Fibroblast of the aortic adventitia (primary cell): ENCODE measurements at regions not wholly inside any gene's neighbourhood (a gene's known extent, or its start where the extent isn't known, plus 50 kb on each side); places are given as distances from the start of the nearest gene placed in this dataset.

Experiments used
- DNase-seq: peaks from one replicate; pipeline ENCODE4 v3.0.0-alpha.2; 2010; ENCODE audit warnings: low read depth
- H3K4me3 ChIP-seq: 2 replicates; pipeline ENCODE4 v1.5.1; 2011; ENCODE audit warnings: low read depth, mild to moderate bottlenecking, control low read depth, low read length, moderate library complexity
- TF ChIP-seq, protein P1 (sequence below): IDR thresholded peaks from 2 replicates; pipeline ENCODE4 v1.5.1; 2011; ENCODE audit warnings: mild to moderate bottlenecking, low read length, control low read depth, inconsistent platforms; ENCODE audit not compliant: insufficient read depth

DNA sequence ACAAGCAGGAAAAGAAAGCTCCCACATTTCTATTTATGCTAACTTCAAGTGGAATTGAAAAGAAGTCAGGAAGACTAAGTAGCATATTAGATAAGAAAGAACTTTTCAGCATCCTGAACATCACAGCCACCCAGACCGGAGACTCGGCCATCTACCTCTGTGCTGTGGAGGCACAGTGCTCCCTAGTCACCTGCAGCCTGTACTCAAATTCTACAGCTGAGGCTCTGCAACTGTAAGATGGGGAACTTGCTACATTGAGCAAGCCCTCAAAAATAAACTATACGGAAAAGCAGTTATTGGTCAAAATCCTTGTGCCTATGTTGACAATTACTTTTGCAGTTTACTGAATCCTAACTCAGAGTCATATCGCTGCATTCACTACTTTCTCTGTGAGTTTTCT is 361.9 kb downstream of the DAD1 start:
- no peak overlapping the region for H3K4me3 ChIP-seq
- DNase-seq, result no peak
- TF ChIP-seq, protein P1, sequence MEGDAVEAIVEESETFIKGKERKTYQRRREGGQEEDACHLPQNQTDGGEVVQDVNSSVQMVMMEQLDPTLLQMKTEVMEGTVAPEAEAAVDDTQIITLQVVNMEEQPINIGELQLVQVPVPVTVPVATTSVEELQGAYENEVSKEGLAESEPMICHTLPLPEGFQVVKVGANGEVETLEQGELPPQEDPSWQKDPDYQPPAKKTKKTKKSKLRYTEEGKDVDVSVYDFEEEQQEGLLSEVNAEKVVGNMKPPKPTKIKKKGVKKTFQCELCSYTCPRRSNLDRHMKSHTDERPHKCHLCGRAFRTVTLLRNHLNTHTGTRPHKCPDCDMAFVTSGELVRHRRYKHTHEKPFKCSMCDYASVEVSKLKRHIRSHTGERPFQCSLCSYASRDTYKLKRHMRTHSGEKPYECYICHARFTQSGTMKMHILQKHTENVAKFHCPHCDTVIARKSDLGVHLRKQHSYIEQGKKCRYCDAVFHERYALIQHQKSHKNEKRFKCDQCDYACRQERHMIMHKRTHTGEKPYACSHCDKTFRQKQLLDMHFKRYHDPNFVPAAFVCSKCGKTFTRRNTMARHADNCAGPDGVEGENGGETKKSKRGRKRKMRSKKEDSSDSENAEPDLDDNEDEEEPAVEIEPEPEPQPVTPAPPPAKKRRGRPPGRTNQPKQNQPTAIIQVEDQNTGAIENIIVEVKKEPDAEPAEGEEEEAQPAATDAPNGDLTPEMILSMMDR, result no peak

DNA sequence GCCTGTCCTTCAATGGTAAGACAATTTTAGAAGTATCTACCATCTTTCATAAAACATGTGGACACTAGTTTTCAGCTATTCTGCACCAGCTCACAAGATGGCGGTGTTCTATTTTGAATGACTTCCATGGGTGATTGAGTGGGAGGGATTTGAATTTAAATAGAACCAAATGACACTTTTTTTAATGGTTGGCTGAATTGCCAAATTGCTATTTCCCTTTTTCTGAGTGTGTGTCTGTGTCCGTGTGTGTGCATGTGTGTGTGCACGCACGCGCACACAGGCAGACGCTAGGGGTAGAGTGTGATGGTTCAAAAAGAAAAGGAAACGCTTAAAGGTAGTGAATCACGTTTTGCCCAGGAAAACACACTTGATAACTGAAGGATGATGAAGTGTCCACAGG is 362.6 kb downstream of the DAD1 start:
- DNase-seq, result no peak
- TF ChIP-seq, protein P1, result no peak
- no peak overlapping the region for H3K4me3 ChIP-seq

DNA sequence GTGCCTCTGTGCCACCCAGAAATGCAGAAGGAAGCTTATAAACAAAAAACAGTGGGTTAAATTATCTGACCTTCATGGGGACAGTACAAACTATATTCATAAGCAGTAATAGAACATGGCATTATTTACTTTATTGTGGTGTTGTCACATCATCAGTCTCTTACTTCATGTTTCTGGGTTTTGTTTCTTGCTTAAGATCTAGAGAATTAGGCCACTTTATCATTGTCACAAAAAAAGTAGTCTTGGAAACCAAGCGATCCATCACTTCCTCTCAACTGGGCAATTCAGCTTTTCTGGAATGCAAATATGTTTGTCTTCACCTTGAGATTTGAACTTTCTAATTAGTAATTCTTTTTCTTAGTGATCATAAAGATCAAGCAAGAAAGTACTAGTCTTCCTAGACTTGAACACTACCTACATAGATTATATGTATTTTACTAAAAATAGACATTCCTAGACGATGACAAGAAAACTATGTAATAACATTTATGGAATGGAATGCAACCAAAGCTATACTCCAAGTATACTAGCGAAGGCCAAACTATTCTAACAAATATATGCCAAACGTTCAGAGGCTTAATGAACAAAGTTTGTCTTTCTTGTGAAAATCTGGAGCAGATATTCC is 363.4 kb downstream of the DAD1 start:
- H3K4me3 ChIP-seq, result no peak overlapping the region
- DNase-seq, result peak; percentile 45
- TF ChIP-seq, protein P1, result no peak

DNA sequence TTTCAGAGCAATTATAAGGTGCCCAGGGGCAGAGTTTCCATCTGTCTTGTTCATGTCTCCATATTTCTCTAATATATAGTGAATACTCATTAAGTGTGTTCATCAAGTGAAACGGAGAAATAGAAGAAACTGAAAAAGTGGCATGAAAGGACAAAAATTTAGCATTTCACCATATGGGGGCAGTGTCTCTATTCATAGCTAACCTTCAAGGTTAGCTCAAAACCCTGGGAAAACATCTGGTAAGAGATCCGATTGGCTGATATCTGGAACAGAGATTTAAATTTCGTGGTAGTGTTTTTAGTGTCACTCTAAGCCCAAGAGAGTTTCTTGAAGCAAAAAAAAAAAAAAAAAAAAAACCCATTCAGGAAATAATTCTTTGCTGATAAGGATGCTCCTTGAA is 367.5 kb downstream of the DAD1 start:
- H3K4me3 ChIP-seq, result no peak overlapping the region
- TF ChIP-seq, protein P1, result peak; percentile 39
- peak; percentile 22 for DNase-seq

DNA sequence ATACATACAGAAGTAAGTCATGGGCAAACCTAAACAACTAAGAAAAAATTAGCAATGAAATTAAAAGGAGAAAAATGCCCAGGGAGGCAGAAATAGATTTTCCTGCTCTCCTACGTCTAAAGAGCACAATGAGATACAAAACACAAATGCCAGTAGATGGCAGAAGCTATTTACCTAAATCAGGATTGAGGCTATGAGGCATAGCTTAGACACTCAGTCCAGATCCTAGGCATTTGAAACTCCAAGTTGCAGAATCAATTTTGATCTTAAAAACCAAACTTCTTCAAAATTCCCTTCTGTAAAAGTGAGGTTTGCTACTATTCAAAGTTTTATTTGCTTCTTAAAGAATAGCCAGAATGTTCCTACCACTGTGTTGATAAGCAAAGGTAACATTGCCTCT is 368.6 kb downstream of the DAD1 start:
- peak; percentile 15 for DNase-seq
- no peak overlapping the region for H3K4me3 ChIP-seq
- TF ChIP-seq, protein P1, result no peak

DNA sequence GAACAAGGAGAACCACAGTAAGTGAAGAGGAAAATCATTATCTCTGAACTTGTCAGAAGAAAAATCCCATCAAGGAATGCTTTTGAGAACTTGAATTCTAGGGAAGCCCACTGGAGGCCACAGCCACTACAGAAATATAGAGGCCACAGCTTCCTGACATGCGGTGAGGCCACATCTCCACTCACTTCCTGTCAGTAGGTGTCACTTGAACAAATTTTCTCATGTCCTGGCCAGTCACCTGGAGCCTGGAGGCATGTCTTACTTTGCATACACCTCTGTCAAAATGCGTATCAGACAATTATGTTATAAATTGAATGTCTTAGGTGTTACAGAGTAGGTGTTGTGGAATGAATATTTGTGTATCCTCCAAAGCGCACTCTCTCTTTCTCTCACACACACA is 370.3 kb downstream of the DAD1 start:
- no peak for DNase-seq
- H3K4me3 ChIP-seq, result no peak overlapping the region

DNA sequence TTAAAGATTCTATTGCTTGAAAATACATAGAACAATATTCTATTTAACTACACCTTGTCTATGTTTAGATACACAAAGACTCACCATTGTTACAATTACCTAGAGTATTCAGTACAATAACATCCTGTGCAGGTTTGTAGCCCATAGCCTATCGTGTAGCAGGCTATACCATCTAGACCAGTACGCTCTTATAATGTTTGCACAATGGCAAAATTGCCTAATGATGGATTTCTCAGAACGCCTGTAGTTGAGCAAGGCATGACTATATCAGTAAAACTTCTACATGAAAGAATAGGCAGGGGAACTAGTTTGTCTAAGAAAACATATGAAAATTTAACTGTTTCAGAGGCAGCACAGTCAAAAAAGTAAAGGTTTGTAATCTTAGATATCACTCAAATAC is 375.9 kb downstream of the DAD1 start:
- TF ChIP-seq, protein P1, result no peak
- no peak for DNase-seq
- no peak overlapping the region for H3K4me3 ChIP-seq

More for the DNA sequence above, 370.3 kb downstream of the DAD1 start:
- TF ChIP-seq, protein P1, result no peak
